T-helper 2 cell treated with Interferon-gamma antibody and Interleukin-4, amounts not matched to agents 5 μg/mL and 100 μg/mL, for 36 hours (primary cell): ENCODE measurements at regions not wholly inside any gene's neighbourhood (a gene's known extent, or its start where the extent isn't known, plus 50 kb on each side); places are given as distances from the start of the nearest gene placed in this dataset.

Experiments used
- DNase-seq: peaks from one replicate; pipeline ENCODE4 v3.0.0; 2021; ENCODE audit warnings: low spot score
- H3K27ac Mint-ChIP-seq: one replicate; pipeline ENCODE4 v1.8.0; 2021; ENCODE audit warnings: mild to moderate bottlenecking, mixed read lengths
- H3K27me3 Mint-ChIP-seq: one replicate; pipeline ENCODE4 v1.8.0; 2021; ENCODE audit warnings: low read depth, mixed read lengths
- H3K36me3 Mint-ChIP-seq: one replicate; pipeline ENCODE4 v1.8.0; 2021; ENCODE audit warnings: low read depth, mixed read lengths
- H3K4me1 Mint-ChIP-seq: one replicate; pipeline ENCODE4 v1.8.0; 2021; ENCODE audit warnings: low read depth, mixed read lengths
- H3K4me3 Mint-ChIP-seq: one replicate; pipeline ENCODE4 v1.8.0; 2022; ENCODE audit warnings: mild to moderate bottlenecking, moderate library complexity, mixed read lengths
- H3K9me3 Mint-ChIP-seq: one replicate; pipeline ENCODE4 v1.8.0; 2021; ENCODE audit warnings: mixed read lengths

GRCh38 chr4:32503241-32503640, 1783.1 kb downstream of the PCDH7 start:
- Mint-ChIP-seq H3K4me1 (no peaks in the 10 kb centered on the region), H3K27me3 (no peaks in the 10 kb centered on the region), H3K36me3 (no peaks in the 10 kb centered on the region), H3K27ac (no peak overlapping the region), H3K4me3 (no peak overlapping the region), H3K9me3 (peaks cover 44% of the 10 kb centered on the region)
- DNase-seq = no peak

- Mint-ChIP-seq H3K4me3 (no peak overlapping the region), H3K9me3 (peaks cover 36% of the 10 kb centered on the region), H3K36me3 (no peaks in the 10 kb centered on the region), H3K27ac (no peak overlapping the region), H3K4me1 (no peaks in the 10 kb centered on the region), H3K27me3 (no peaks in the 10 kb centered on the region)
- DNase-seq = no peak
These were observed 1785.9 kb downstream of the PCDH7 start for GRCh38 chr4:32506067-32506466.

GRCh38 chr4:32519060-32519459, 1798.9 kb downstream of the PCDH7 start:
- no peak for DNase-seq
- Mint-ChIP-seq H3K36me3 (no peaks in the 10 kb centered on the region), H3K27me3 (no peaks in the 10 kb centered on the region), H3K9me3 (peaks cover 13% of the 10 kb centered on the region), H3K4me1 (no peaks in the 10 kb centered on the region), H3K4me3 (no peak overlapping the region), H3K27ac (no peak overlapping the region)

- Mint-ChIP-seq H3K9me3 (peaks cover 35% of the 10 kb centered on the region), H3K27me3 (no peaks in the 10 kb centered on the region), H3K36me3 (no peaks in the 10 kb centered on the region), H3K4me3 (no peak overlapping the region), H3K27ac (no peak overlapping the region), H3K4me1 (no peaks in the 10 kb centered on the region)
- DNase-seq = no peak
These were observed 1805.3 kb downstream of the PCDH7 start for GRCh38 chr4:32525420-32525819.

GRCh38 chr4:32544846-32545245, 1824.7 kb downstream of the PCDH7 start:
- Mint-ChIP-seq H3K9me3 (peaks cover 36% of the 10 kb centered on the region), H3K36me3 (no peaks in the 10 kb centered on the region), H3K27me3 (no peaks in the 10 kb centered on the region)

GRCh38 chr4:32551943-32552342, 1831.8 kb downstream of the PCDH7 start:
- no peaks in the 10 kb centered on the region for H3K36me3 Mint-ChIP-seq
- DNase-seq = no peak
- H3K4me1 Mint-ChIP-seq = no peaks in the 10 kb centered on the region
- H3K27ac Mint-ChIP-seq = no peak overlapping the region
- no peak overlapping the region for H3K4me3 Mint-ChIP-seq
- no peaks in the 10 kb centered on the region for H3K27me3 Mint-ChIP-seq
- peaks cover 22% of the 10 kb centered on the region for H3K9me3 Mint-ChIP-seq

More at GRCh38 chr4:32544846-32545245, 1824.7 kb downstream of the PCDH7 start:
- no peaks in the 10 kb centered on the region for H3K4me1 Mint-ChIP-seq
- H3K4me3 Mint-ChIP-seq = no peak overlapping the region
- DNase-seq = no peak
- no peak overlapping the region for H3K27ac Mint-ChIP-seq

GRCh38 chr4:32560306-32560705, 1840.1 kb downstream of the PCDH7 start:
- Mint-ChIP-seq H3K36me3 (no peaks in the 10 kb centered on the region), H3K4me1 (no peaks in the 10 kb centered on the region), H3K27me3 (no peaks in the 10 kb centered on the region), H3K4me3 (no peak overlapping the region), H3K27ac (no peak overlapping the region), H3K9me3 (peaks cover 30% of the 10 kb centered on the region)
- DNase-seq = no peak

GRCh38 chr4:32562010-32562409, 1841.8 kb downstream of the PCDH7 start:
- peaks cover 36% of the 10 kb centered on the region for H3K9me3 Mint-ChIP-seq
- no peak overlapping the region for H3K4me3 Mint-ChIP-seq
- H3K27ac Mint-ChIP-seq = no peak overlapping the region
- no peak for DNase-seq
- H3K36me3 Mint-ChIP-seq = no peaks in the 10 kb centered on the region
- H3K27me3 Mint-ChIP-seq = no peaks in the 10 kb centered on the region
- H3K4me1 Mint-ChIP-seq = no peaks in the 10 kb centered on the region

GRCh38 chr4:32564626-32565025, 1844.5 kb downstream of the PCDH7 start:
- H3K9me3 Mint-ChIP-seq = peaks cover 30% of the 10 kb centered on the region
- H3K4me3 Mint-ChIP-seq = no peak overlapping the region
- no peaks in the 10 kb centered on the region for H3K27me3 Mint-ChIP-seq
- no peak for DNase-seq
- H3K36me3 Mint-ChIP-seq = no peaks in the 10 kb centered on the region
- H3K27ac Mint-ChIP-seq = no peak overlapping the region
- no peaks in the 10 kb centered on the region for H3K4me1 Mint-ChIP-seq

- no peaks in the 10 kb centered on the region for H3K27me3 Mint-ChIP-seq
- H3K4me1 Mint-ChIP-seq = no peaks in the 10 kb centered on the region
- H3K36me3 Mint-ChIP-seq = no peaks in the 10 kb centered on the region
- no peak overlapping the region for H3K4me3 Mint-ChIP-seq
- no peak overlapping the region for H3K27ac Mint-ChIP-seq
- H3K9me3 Mint-ChIP-seq = peaks cover 27% of the 10 kb centered on the region
- DNase-seq = no peak
These were observed 1849.7 kb downstream of the PCDH7 start for GRCh38 chr4:32569861-32570260.

GRCh38 chr4:32572366-32572765, 1852.2 kb downstream of the PCDH7 start:
- H3K4me3 Mint-ChIP-seq = no peak overlapping the region
- no peaks in the 10 kb centered on the region for H3K27me3 Mint-ChIP-seq
- no peak overlapping the region for H3K27ac Mint-ChIP-seq
- H3K9me3 Mint-ChIP-seq = peaks cover 21% of the 10 kb centered on the region
- no peaks in the 10 kb centered on the region for H3K4me1 Mint-ChIP-seq
- H3K36me3 Mint-ChIP-seq = no peaks in the 10 kb centered on the region
- no peak for DNase-seq

GRCh38 chr4:32574803-32575202, 1854.6 kb downstream of the PCDH7 start:
- Mint-ChIP-seq H3K27ac (no peak overlapping the region), H3K4me1 (no peaks in the 10 kb centered on the region), H3K27me3 (no peaks in the 10 kb centered on the region)

GRCh38 chr4:32589097-32589496, 1868.9 kb downstream of the PCDH7 start:
- peaks cover 45% of the 10 kb centered on the region for H3K9me3 Mint-ChIP-seq
- H3K27me3 Mint-ChIP-seq = no peaks in the 10 kb centered on the region
- H3K36me3 Mint-ChIP-seq = no peaks in the 10 kb centered on the region
- H3K4me3 Mint-ChIP-seq = no peak overlapping the region
- H3K27ac Mint-ChIP-seq = no peak overlapping the region
- no peak for DNase-seq
- H3K4me1 Mint-ChIP-seq = no peaks in the 10 kb centered on the region

More at GRCh38 chr4:32574803-32575202, 1854.6 kb downstream of the PCDH7 start:
- no peaks in the 10 kb centered on the region for H3K36me3 Mint-ChIP-seq
- no peak overlapping the region for H3K4me3 Mint-ChIP-seq
- H3K9me3 Mint-ChIP-seq = peaks cover 22% of the 10 kb centered on the region
- no peak for DNase-seq

GRCh38 chr4:32589853-32590252, 1869.7 kb downstream of the PCDH7 start:
- peaks cover 46% of the 10 kb centered on the region for H3K9me3 Mint-ChIP-seq
- no peaks in the 10 kb centered on the region for H3K27me3 Mint-ChIP-seq
- no peaks in the 10 kb centered on the region for H3K4me1 Mint-ChIP-seq
- H3K27ac Mint-ChIP-seq = no peak overlapping the region
- DNase-seq = no peak
- no peak overlapping the region for H3K4me3 Mint-ChIP-seq
- no peaks in the 10 kb centered on the region for H3K36me3 Mint-ChIP-seq

GRCh38 chr4:32597354-32597753, 1877.2 kb downstream of the PCDH7 start:
- Mint-ChIP-seq H3K27ac (no peak overlapping the region), H3K4me1 (no peaks in the 10 kb centered on the region), H3K9me3 (peaks cover 17% of the 10 kb centered on the region), H3K36me3 (no peaks in the 10 kb centered on the region), H3K27me3 (no peaks in the 10 kb centered on the region), H3K4me3 (no peak overlapping the region)
- no peak for DNase-seq
